GM18868 (cell line): ENCODE measurements at regions not wholly inside any gene's neighbourhood (a gene's known extent, or its start where the extent isn't known, plus 50 kb on each side); places are given as distances from the start of the nearest gene placed in this dataset.
A peak's percentile ranks its signal among the peaks of the same experiment; 100 is the strongest.

Source experiments
- ATAC-seq: cut with Tn5 transposase; IDR thresholded peaks from one replicate; pipeline ENCODE4 v1.9.1; 2021; ENCODE audit warnings: mild to moderate bottlenecking, moderate library complexity; ENCODE audit not compliant: unreplicated experiment

DNA sequence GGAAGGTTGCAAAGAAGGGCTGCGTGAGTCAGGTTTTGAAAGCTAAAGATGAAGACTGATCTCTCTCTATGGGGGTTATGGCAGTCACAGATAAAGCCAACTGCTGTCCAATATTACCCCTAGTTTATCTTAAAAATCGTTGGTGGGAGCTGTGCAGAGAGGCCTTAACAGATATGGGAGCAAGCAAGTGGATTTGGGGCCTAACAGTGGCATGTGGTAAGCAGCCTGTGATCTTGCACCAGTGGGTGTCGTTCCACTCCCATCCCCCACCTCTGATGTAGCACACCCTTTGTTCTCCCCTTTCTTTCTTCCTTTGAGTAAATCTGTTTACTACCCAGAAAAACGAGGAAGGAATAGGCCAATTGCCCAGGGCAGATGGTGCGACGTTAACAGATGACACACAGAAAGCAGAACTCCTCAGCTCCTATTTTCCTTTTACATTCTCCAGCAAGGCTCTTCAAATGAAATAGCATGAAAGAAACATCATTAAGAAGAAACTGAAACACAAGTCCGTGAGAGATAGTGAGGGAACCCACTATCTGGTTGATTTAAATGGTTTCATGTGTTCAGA is 274.1 kb upstream of the CITED2 start:
- ATAC-seq, result no peak

DNA sequence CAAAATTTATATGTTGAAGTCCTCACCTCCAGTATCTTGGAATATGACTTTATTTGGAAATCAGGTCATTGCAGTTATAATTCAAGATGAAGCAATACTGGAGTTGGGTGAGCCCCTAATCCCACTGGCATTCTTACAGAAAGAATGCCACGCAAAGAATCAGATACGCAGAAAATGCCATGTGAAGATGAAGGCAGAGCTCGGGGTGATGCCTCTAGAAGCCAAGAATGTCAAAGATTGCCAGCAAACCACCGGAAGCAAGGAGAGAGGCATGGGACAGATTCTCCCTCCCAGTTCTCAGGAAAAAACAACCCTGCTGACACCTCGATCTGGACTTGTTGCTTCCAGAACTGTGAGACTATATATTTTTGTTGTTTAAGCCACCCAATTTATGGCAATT is 273.4 kb upstream of the CITED2 start:
- no peak for ATAC-seq

DNA sequence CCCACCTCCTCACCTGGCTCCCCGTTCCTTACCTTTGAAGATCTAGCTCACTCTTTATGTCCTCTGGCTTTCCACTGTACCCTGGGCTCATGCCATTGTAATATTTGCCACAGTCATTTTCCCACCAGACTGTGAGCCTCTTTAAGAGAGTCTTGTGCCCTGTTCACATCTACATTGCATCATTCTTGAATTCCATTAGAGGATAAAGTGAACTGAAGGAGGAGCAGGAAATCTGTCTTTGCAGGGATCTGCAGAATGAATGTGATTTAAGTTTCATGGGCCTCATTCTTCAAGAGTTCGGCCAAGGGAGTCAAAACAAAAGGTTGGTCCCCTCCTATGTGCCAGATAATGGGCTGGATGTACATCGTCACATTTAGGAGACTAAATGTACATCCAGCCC is 272.6 kb upstream of the CITED2 start:
- ATAC-seq, result no peak

DNA sequence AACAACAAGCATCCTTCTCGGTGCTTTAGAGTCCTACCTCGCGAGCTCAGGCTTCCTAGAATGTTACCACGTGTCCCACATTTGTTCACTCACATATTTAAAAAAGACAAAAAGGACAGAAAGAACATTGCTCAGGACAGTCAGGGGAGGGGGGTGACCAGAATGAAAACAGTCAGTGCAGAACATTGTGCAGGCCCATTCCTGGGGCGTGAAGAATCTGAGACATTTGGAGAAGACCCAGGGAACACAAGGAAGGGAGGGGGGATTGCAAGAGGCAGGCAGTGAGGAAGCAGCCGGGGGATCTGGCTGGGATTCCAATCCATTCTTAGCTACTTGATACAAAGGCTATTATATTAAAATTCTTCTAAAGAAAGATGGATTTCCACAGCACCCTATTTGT is 270.4 kb upstream of the CITED2 start:
- no peak for ATAC-seq

DNA sequence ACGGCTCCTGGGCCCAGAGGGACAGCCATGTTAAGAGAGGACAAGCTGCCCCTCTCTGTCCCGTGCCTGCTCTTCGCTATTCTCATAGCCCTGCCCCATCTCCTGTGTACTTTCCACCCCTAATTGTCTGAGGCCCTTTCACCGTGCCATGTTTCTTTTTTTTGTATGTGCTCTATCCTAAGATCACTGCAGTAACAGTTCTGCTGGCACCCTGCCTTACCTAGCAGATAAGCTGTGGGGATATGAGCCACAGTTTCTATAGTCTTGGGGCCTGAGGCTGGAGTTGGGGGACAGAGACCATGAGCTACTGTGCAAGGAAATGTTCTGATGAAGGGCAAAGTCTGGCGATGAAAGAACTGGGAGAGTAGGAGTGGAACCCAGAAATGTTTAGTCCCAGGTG is 269.5 kb upstream of the CITED2 start:
- ATAC-seq, result no peak

DNA sequence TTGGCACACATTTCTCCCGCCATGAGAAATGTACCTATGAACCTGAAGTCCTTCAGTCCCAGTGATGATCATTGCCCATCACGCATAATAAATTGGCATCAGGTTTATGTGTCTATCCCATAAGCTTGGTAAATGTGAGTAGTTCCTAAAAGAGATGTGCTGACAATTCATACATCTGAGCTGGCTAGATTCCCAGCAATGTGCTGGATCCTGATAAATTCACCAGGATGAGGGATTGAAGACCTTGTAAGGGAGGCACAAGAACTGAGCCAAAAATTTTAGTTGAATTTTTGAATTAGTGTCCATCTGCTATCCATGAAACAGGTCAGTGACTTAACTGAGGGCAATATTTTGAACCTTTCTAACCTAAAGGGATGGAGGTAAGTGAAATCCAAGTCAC is 267.9 kb upstream of the CITED2 start:
- ATAC-seq, result no peak

DNA sequence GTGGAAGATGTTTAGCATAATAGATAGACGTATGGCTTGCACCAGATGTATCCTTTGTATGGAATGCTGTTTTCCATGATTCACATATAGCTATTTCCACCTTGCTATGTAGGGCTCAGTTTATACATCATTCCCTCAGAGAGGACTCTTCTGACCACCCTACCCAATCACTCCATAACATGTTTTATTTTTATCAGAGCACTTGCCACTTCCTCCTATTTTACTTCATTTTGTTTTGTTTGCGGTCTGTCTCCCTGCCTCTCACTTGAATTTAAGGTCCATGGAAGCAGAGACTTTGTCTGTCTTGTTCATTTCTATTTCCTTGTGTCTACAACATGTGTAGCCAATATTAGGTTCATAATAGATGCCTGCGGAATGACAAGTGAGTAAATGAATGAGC is 266.9 kb upstream of the CITED2 start:
- ATAC-seq, result no peak

DNA sequence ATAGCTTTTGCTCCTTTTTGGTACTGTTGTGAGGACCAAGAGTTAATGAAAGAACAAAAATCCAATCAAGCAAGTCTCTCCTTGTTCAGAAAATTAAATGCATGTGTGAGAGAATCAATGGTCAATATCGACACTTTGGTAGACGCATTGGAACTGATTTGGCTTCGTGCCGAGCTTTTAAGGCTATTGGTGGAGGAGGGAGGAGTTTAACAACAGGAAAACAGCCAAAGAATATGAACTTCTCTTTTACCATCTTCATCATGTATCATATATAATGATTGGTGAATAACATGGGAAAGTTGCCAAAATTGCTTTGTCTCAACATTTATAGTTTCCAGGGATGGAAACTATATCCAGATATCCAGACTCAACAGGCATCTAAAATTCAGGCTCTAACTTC is 266.5 kb upstream of the CITED2 start:
- no peak for ATAC-seq

DNA sequence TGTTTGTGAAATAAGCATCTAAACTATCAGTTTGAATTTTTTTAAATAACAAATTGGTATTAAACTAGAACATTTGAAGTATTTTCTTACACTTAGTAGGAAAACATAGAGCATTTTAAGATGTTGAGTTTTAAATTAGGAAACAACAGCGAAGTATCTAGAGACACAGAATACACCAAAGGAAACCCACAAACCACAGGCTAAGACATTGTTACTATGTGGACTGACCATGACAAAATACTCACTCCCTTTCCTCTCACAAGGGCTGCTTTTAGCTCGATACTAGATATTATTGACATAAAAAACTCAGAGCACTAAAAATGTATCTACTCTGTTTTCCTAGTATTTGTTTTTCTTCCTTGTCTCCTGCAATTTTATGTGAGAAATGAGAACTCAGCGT is 266.0 kb upstream of the CITED2 start:
- peak; percentile 98 for ATAC-seq

DNA sequence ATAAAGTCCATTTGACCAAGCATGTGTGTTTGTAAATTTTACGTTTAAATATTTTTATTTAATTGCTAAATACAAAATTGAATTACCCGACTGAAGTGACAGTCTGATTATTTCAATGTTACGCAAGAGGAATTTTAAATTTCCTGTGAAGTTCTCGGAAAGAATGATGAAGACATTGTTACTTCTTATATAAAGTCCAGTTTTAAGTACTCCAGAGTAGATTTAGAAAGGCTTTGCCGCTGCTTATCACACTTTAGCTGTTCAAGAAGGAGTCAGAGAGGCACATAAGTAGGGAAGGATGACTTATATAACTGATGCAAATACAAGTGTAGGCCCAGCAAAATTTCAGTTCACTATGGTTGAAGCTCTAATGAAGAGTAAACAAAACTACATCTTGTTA is 265.1 kb upstream of the CITED2 start:
- no peak for ATAC-seq

DNA sequence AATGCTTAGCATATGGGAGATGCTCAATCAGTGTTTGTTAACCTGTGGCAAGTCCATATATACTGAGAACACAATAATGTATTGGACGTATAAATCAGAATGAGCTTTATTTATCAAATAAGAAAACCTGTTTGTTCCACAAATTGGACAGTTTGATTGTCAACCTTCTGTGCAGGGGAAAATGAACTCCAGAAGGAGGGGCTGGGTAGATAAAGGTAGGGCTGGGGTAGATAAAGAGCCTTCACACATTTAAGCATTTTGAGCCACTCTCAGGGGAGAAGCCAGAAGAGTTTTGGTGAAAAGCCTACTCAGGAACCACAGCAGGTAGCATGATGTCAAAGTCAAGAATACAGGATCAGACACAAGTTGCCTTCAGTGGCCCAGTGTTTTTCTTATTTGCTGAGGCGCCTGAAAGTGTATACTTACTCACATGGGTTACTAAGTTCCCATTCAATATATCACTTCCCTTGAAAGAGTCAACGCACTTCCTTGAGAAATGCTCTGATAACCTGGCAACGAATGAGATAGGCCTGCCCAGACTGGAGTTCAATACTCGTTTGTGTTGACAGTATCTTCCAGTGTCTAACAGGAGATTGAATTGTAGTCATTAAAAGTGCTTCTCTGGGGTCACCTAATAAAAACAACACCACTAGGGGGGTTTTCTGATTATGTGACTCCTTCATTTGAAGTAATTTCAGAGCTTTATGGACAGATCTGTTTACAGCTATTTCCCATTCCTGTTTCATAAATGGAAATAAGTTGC is 263.9 kb upstream of the CITED2 start:
- ATAC-seq, result no peak

DNA sequence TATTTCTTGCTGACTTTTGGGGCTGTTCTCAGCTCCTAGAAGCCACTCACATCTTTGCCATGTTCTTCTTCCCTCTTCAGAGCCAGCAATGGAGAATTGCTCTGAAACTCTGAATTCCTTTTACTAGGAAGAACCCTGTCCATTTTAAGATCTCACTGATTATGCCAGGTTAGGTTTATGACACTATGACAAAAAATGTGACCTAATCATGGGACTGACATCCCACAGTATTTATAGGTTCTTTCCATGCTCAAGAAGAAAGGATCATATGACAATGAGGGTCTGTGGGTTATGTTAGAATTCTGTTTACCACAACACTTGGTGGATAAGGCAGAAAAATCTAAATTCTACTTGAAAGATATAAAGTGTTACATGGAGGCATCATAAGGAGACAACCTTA is 263.3 kb upstream of the CITED2 start:
- ATAC-seq, result no peak

DNA sequence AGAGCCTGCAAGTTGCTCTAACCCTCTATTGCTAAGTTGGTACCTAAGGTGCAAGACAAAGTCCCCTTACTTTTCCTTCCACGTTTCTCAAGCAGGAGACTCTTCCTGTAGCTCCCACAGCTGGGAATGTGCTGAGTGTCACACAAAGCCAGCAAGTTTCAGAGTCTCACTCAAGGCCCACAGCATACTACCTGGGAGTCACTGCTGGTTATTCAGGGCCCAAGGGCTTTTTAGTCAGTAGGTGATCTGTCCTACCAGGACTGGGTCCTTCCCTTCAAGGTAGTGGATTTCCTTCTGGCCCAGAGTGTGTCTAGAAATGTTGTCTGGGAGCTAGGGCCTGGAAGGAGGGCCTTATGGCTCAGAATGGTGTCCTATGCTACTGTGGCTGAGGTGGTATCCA is 261.9 kb upstream of the CITED2 start:
- ATAC-seq, result no peak

DNA sequence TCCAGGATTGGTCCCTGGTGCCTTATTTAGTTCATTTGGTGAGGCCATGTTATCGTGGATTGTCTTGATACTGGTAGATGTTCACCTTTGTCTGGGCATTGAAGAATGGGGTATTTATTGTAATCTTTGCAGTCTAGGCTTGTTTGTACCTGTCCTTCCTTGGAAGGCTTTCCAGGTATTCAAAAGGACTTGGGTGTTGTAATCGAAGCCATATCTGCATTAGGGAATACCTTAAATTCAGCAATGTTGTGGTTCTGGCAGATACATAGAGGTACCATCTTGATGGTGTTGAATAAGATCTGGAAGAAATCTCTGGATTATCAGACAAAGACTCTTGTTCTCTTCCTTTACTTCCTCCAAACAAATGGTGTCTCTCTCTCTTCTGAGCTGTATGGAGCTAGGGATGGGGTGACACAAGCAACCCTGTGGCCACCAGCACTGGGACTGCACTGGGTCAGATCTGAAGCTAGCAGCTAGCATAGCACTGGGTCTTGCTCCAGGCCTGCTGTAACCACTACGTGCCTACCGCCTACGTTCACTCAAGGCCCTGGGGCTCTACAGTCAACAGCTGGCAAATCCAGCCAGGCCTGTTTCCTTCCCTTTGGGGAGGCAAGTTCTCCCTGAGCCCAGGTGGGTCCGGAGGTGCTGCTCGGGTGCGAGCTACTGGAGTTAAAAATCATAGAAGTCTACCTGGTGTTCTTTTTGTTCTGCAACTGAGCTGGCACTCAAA is 261.1 kb upstream of the CITED2 start:
- no peak for ATAC-seq

DNA sequence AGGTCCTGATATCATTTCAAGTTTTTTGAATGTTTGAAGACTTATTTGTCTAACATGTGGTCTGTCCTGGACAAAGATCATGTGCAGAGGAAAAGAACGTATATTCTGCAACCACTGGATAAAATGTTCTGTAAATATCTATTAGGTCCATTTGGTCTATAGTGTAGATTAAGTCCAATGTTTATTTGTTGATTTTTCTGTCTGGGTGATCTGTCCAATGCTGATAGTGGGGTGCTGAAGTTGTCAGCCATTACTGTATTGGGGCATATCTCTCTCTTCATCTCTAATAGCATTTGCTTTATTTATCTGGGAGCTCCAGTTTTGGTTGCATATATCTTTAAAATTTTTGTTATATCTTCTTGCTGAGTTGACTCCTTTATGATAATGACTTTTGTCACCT is 258.4 kb upstream of the CITED2 start:
- no peak for ATAC-seq

DNA sequence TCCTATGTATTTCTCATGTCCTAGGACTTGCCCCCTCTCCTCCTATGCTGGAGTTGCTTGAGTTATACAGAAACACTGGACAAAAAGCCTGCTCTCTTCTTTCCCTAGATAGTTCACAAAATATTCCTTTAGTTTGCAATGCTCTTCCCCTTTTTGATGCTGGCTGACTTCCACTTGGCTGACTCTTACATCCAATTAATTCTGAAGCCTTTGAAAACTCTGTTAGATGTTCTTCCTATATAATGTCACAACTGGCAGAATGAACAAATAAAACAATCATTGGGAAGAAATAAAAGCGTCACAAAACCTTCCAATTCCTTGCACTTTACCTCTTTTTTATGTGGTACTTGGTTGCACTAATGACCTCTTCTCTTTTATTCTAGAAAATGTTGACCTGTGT is 253.8 kb upstream of the CITED2 start:
- no peak for ATAC-seq

DNA sequence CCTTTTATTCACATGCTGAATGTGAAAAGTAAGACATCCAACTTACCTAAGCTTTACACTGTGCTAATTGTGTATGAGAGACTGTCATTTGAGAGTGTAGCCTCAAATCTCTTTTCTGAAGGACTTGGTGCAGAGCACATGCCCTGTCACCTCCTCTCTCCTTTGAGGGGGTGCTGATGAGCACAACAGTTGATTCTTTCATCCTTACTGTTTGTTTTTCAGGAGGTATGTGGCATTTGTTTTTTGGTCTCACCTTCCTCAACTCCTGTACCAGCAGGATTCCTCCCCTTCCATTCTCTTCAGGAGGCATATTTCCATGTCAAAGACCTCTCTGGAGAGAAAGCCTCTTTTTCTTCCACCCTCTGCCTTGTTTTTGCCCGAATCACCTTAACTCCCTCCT is 252.6 kb upstream of the CITED2 start:
- no peak for ATAC-seq

DNA sequence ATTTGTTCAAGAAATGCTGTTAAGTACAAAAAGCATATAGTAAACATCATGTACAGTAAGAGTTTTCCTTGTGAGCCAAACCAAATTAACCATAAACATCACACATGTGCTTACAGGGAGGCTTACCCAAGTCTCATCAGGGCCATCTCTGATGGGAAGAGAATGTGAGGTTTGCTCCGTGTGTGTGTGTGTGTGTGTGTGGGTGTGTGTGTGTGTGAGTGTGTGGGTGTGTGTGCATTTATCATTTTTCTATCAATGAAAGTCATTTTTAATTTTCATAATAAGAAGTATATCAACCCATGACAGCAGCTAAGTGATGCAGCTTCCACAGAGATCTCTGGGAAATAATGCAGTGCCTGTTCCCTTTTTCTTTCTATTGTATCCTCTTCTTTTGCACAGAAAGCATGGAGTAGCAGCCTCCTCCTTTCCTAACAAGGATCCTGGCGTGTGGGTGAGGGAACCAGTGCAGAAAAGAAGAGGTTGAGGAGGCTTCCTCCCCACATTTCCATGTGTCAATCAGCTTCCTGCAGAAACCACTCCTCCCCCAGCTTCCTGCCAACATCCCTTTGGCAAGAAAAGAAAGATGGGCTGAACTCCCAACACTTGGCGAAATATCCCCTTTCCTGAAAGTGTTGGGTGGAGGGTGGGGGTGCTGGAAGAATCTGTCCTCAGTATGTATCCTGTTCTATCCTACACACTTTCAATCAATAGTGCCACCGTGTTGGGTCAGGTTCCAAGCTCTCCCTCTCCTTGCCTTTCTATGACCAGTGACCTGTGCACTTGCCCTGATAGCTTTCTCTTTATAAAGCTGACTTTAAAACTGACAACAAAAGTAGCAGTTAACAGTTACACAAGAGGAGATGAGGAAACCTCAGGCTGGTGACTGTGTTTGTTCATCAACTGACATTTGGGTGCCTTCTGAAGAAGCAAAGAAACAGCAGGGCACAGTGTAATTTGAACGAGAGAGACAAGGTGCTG is 251.8 kb upstream of the CITED2 start:
- no peak for ATAC-seq

DNA sequence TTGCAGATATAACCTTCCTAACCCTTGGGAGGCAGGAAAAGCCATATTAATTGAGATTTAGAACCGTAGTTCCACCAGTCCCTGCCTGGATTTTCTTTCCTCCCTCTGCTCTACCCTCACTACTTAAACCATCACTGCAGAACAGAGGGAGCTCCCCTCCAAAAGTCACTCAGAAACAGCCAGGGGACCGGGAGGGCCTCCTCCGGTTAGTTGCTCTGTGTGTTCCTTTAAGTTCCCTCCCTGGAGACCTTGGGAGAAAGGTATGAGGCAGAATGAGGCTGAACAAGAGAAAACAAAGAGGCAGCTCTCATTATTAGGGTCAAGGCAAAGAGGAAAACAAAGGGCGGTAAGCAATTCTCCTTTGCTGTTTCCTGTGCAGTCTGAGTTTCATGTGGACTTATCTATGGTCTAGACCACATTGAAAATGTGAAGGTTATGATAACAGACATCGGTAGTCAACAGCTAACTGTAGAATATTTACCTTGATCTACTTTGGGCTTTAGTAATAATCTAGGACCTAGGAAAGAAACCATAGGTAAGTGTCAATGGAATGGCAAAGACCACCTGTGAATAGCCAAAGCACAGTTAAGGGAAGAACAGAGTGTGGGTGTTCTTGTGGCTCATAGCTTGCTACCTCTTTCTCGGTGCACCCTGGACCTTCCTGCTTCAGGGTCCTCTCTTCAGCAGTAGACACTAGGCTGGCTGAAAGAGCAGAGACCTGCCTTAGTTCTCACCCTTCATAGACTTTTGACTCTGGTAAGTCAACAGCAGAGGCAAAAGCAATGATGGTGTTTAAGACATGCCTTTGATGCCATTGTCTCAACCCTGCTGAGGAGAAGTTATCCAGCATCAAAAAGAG is 250.9 kb upstream of the CITED2 start:
- no peak for ATAC-seq

DNA sequence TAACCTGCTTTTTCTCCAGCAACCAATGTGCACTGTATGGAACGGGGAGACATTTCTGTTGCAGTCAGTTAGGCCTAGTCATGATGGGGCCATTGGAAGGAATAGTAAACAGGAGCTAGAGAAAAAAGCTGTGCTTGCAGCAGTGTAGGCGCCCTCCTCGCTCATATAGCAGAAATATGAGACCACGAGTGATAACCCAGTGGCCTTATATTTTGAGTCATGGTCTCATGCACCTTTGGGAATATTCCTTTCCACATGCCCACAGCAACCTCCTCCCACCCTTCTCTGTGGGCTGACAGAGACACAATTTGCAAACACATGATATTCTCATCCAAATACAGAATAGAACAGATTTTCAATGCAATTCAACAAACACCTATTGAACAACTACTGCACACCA is 248.9 kb upstream of the CITED2 start:
- no peak for ATAC-seq
